ENCODE measurements at regions not wholly inside any gene's neighbourhood (a gene's known extent, or its start where the extent isn't known, plus 50 kb on each side); places are given as distances from the start of the nearest gene placed in this dataset.

GRCh38 chr6:4192627-4193026 lies 57.3 kb upstream of the ECI2 start:
- Histone ChIP-seq H3K4me3 (no peak overlapping the region), H3K27ac (no peak overlapping the region), H3K27me3 (no peaks in the 10 kb centered on the region), H3K9me3 (no peaks in the 10 kb centered on the region), H3K36me3 (no peaks in the 10 kb centered on the region), H3K4me1 (no peaks in the 10 kb centered on the region)
- DNase-seq (no peak), ATAC-seq (no peak)
- no peak for TF ChIP-seq CTCF (IDR thresholded peaks at IDR 0.05)
- intact Hi-C loops (cut with DNase I), result no loop called here
- 72 to 75% methylated on average over 3 of the region's 3 CpGs for WGBS, 2 donors

- H3K27ac ChIP-seq, result no peak overlapping the region
- no peaks in the 10 kb centered on the region for H3K27me3 ChIP-seq
- no peaks in the 10 kb centered on the region for H3K9me3 ChIP-seq
- 73 to 80% methylated on average over 1 of the region's 1 CpG for WGBS, 2 donors
- no peak for ATAC-seq
- intact Hi-C loops (cut with DNase I), result no loop called here
- no peak for DNase-seq
- no peaks in the 10 kb centered on the region for H3K36me3 ChIP-seq
- H3K4me3 ChIP-seq, result no peak overlapping the region
- H3K4me1 ChIP-seq, result no peaks in the 10 kb centered on the region
- TF ChIP-seq CTCF (IDR thresholded peaks at IDR 0.05), result no peak
These were observed 56.8 kb upstream of the ECI2 start for GRCh38 chr6:4192173-4192572.

- 97 to 98% methylated on average over 26 to 27 of the region's 27 CpGs for WGBS, 2 donors
- no peak for ATAC-seq
- intact Hi-C loops (cut with DNase I), result no loop called here
These were observed 55.9 kb upstream of the ECI2 start for GRCh38 chr6:4191271-4191721.

GRCh38 chr6:4189249-4189648 lies 53.9 kb upstream of the ECI2 start:
- no peak overlapping the region for H3K27ac ChIP-seq
- H3K9me3 ChIP-seq, result no peaks in the 10 kb centered on the region
- no peaks in the 10 kb centered on the region for H3K36me3 ChIP-seq
- DNase-seq (no peak), ATAC-seq (no peak)
- TF ChIP-seq CTCF (IDR thresholded peaks at IDR 0.05), result no peak
- H3K27me3 ChIP-seq, result no peaks in the 10 kb centered on the region
- H3K4me3 ChIP-seq, result no peak overlapping the region
- WGBS, 2 donors, result 88 to 92% methylated on average over 10 of the region's 10 CpGs
- intact Hi-C loops (cut with DNase I), result no loop called here
- H3K4me1 ChIP-seq, result no peaks in the 10 kb centered on the region

More at GRCh38 chr6:4191271-4191721, 55.9 kb upstream of the ECI2 start:
- H3K4me3 ChIP-seq, result no peak overlapping the region
- no peaks in the 10 kb centered on the region for H3K9me3 ChIP-seq
- no peak for DNase-seq
- no peaks in the 10 kb centered on the region for H3K36me3 ChIP-seq
- no peak overlapping the region for H3K27ac ChIP-seq
- TF ChIP-seq CTCF (IDR thresholded peaks at IDR 0.05), result no peak
- no peaks in the 10 kb centered on the region for H3K27me3 ChIP-seq
- H3K4me1 ChIP-seq, result no peaks in the 10 kb centered on the region

GRCh38 chr6:4188801-4189200 lies 53.4 kb upstream of the ECI2 start:
- Histone ChIP-seq H3K27me3 (no peaks in the 10 kb centered on the region), H3K36me3 (no peaks in the 10 kb centered on the region), H3K27ac (no peak overlapping the region), H3K9me3 (no peaks in the 10 kb centered on the region), H3K4me3 (no peak overlapping the region), H3K4me1 (no peaks in the 10 kb centered on the region)
- no peak for TF ChIP-seq CTCF (IDR thresholded peaks at IDR 0.05)
- intact Hi-C loops (cut with DNase I), result no loop called here
- DNase-seq (no peak), ATAC-seq (no peak)
- 92 to 94% methylated on average over 25 of the region's 25 CpGs for WGBS, 2 donors

Data from heart right ventricle (tissue), 16 donors.